Fibroblast of lung (primary cell): ENCODE measurements at regions not wholly inside any gene's neighbourhood (a gene's known extent, or its start where the extent isn't known, plus 50 kb on each side); places are given as distances from the start of the nearest gene placed in this dataset.

Experiments
- DNase-seq, 2 donors: peaks; one replicate each; pipeline versions ENCODE4 v3.0.0 to v3.0.0-alpha.2; 2010; ENCODE audit warnings: low read depth in 2 of 2
- H2AFZ ChIP-seq: 2 replicates; pipeline ENCODE4 v1.5.1; 2012; ENCODE audit warnings: low read length, control low read depth, inconsistent platforms
- H3K27ac ChIP-seq: 2 replicates; pipeline ENCODE4 v1.5.1; 2011; ENCODE audit warnings: low read length, control low read depth; ENCODE audit not compliant: insufficient read depth
- H3K27me3 ChIP-seq: 2 replicates; pipeline ENCODE4 v1.5.1; 2011; ENCODE audit warnings: mild to moderate bottlenecking, low read length; ENCODE audit not compliant: control insufficient read depth, insufficient read depth
- H3K36me3 ChIP-seq: 2 replicates; pipeline ENCODE4 v1.5.1; 2011; ENCODE audit warnings: low read length; ENCODE audit not compliant: control insufficient read depth, insufficient read depth
- H3K4me1 ChIP-seq: 2 replicates; pipeline ENCODE4 v1.5.1; 2011; ENCODE audit warnings: low read length; ENCODE audit not compliant: control insufficient read depth, insufficient read depth; ENCODE audit errors: extremely low read depth
- H3K4me2 ChIP-seq: 2 replicates; pipeline ENCODE4 v1.5.1; 2011; ENCODE audit warnings: low read length, control low read depth; ENCODE audit not compliant: insufficient read depth; ENCODE audit errors: extremely low read depth
- H3K4me3 ChIP-seq, 4 experiments: fragments of 200-600 bp in 1 of 4; sonication (generic) in 1 of 4; replicated peaks in 1 of 4; 2 replicates each; pipeline ENCODE4 v1.5.1; 2011 to 2016; ENCODE audit warnings: low read length in 4 of 4, low read depth in 3 of 4, mild to moderate bottlenecking in 3 of 4, control low read depth in 2 of 4, inconsistent platforms in 1 of 4, mixed read lengths in 1 of 4; ENCODE audit not compliant: insufficient read depth in 1 of 4; ENCODE audit errors: control extremely low read depth in 1 of 4
- H3K79me2 ChIP-seq: 2 replicates; pipeline ENCODE4 v1.5.1; 2012; ENCODE audit warnings: mild to moderate bottlenecking, low read length, inconsistent platforms; ENCODE audit not compliant: control insufficient read depth, insufficient read depth
- H3K9ac ChIP-seq: 2 replicates; pipeline ENCODE4 v1.5.1; 2011; ENCODE audit warnings: mild to moderate bottlenecking, low read length, control low read depth; ENCODE audit not compliant: insufficient read depth
- H3K9me3 ChIP-seq: 2 replicates; pipeline ENCODE4 v1.5.1; 2012; ENCODE audit warnings: low read depth, low read length; ENCODE audit not compliant: control insufficient read depth, insufficient read depth
- H4K20me1 ChIP-seq: 2 replicates; pipeline ENCODE4 v1.5.1; 2011; ENCODE audit warnings: low read length; ENCODE audit not compliant: control insufficient read depth, insufficient read depth; ENCODE audit errors: extremely low read depth
- EZH2 ChIP-seq: IDR thresholded peaks from 2 replicates; pipeline ENCODE4 v1.5.1; 2012; ENCODE audit warnings: low read length, control low read depth, mild to moderate bottlenecking; ENCODE audit errors: missing control alignments
- TF ChIP-seq, protein P1 (sequence below), 2 donors: IDR thresholded peaks in 1 of 2; conservative IDR thresholded peaks in 1 of 2; 1 replicate in 1 of 2; 2 replicates in 1 of 2; pipeline ENCODE4 v1.5.1; 2011 to 2012; ENCODE audit warnings: low read length in 2 of 2, control low read depth in 1 of 2, inconsistent platforms in 1 of 2, low read depth in 1 of 2, mild to moderate bottlenecking in 1 of 2

DNA sequence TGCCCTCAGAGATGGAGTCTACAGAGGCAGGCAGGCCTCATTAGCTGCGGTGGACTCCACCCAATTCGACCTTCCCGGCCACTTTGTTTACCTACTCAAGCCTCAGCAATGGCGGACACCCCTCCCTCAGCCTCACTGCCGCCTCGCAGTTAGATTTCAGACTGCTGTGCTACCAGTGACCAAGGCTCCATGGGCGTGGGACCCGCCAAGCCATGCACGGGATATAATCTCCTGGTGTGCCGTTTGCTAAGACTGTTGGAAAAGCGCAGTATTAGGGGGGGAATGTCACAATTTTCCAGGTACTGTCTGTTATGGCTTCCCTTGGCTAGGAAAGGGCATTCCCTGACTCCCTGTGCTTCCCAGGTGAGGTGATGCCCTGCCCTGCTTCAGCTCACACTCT lies 252.3 kb downstream of the ARL4A start:
- no peaks in the 10 kb centered on the region for H3K36me3 ChIP-seq
- H2AFZ ChIP-seq = no peak overlapping the region
- H3K27me3 ChIP-seq = no peaks in the 10 kb centered on the region
- H3K9ac ChIP-seq = no peak overlapping the region
- H4K20me1 ChIP-seq = no peaks in the 10 kb centered on the region
- H3K9me3 ChIP-seq = no peaks in the 10 kb centered on the region
- H3K4me2 ChIP-seq = no peak overlapping the region
- DNase-seq = no peak
- no peak overlapping the region for H3K4me3 ChIP-seq
- TF ChIP-seq, protein P1, sequence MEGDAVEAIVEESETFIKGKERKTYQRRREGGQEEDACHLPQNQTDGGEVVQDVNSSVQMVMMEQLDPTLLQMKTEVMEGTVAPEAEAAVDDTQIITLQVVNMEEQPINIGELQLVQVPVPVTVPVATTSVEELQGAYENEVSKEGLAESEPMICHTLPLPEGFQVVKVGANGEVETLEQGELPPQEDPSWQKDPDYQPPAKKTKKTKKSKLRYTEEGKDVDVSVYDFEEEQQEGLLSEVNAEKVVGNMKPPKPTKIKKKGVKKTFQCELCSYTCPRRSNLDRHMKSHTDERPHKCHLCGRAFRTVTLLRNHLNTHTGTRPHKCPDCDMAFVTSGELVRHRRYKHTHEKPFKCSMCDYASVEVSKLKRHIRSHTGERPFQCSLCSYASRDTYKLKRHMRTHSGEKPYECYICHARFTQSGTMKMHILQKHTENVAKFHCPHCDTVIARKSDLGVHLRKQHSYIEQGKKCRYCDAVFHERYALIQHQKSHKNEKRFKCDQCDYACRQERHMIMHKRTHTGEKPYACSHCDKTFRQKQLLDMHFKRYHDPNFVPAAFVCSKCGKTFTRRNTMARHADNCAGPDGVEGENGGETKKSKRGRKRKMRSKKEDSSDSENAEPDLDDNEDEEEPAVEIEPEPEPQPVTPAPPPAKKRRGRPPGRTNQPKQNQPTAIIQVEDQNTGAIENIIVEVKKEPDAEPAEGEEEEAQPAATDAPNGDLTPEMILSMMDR (conservative IDR thresholded peaks at IDR 0.05 in 1 of 2, IDR thresholded peaks at IDR 0.05 in 1 of 2; ENCODE audit: low read depth in 1 of 2, low read length in 2 of 2) = no peak
- no peak for TF ChIP-seq EZH2
- no peak overlapping the region for H3K27ac ChIP-seq
- H3K79me2 ChIP-seq = no peaks in the 10 kb centered on the region
- H3K4me1 ChIP-seq = no peaks in the 10 kb centered on the region

DNA sequence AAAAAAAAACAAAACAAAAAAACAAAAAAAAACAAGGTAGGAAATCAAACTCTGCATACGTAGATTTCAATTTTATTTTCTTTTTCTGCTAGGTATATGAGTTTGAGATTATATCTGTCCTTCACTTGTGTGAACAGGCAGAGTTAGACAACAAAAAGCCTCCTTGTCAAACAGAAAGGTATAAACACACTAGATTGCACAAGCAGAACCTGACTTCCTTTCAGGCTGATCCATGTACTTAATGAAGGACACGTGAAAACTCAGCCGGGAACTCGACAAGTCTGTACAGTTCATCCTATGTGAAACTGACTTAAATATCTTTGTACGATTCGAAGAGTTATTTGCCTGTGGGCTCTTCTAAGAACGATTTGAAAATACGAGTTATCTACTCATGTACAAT lies 254.1 kb downstream of the ARL4A start:
- TF ChIP-seq, protein P1 (conservative IDR thresholded peaks at IDR 0.05 in 1 of 2, IDR thresholded peaks at IDR 0.05 in 1 of 2; ENCODE audit: low read depth in 1 of 2, low read length in 2 of 2) = no peak
- TF ChIP-seq EZH2 = no peak
- no peak overlapping the region for H3K4me2 ChIP-seq
- H3K4me1 ChIP-seq = no peaks in the 10 kb centered on the region
- no peaks in the 10 kb centered on the region for H3K9me3 ChIP-seq
- no peak overlapping the region for H3K27ac ChIP-seq
- H3K36me3 ChIP-seq = no peaks in the 10 kb centered on the region
- no peaks in the 10 kb centered on the region for H3K79me2 ChIP-seq
- no peak overlapping the region for H2AFZ ChIP-seq
- no peak for DNase-seq
- no peaks in the 10 kb centered on the region for H3K27me3 ChIP-seq
- no peak overlapping the region for H3K4me3 ChIP-seq
- no peak overlapping the region for H3K9ac ChIP-seq
- no peaks in the 10 kb centered on the region for H4K20me1 ChIP-seq

DNA sequence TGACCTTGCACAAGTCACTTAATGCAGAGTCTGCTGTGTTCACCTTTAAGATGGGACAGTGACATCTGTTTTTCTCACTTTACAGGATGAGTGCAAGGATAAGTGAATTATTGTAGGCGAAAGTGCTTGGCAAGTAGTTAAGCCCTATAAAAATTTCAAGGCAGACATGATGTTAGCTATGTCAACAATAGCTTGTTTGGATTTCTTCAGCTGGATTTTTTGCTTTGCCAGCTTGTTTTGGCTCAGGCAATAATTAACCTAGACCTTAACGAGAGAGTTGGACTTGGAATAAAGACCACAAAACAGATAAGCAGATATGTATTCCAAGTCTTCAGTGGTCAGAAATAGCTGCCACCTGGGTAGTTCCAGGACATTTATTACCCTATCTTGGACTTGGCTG lies 255.2 kb downstream of the ARL4A start:
- peak; percentile 24 to 66 for DNase-seq
- Histone ChIP-seq H3K27me3 (no peaks in the 10 kb centered on the region), H3K79me2 (no peaks in the 10 kb centered on the region), H3K4me2 (no peak overlapping the region), H3K9me3 (no peaks in the 10 kb centered on the region), H3K4me1 (no peaks in the 10 kb centered on the region), H4K20me1 (no peaks in the 10 kb centered on the region), H3K4me3 (no peak overlapping the region), H3K27ac (no peak overlapping the region), H3K9ac (no peak overlapping the region), H3K36me3 (no peaks in the 10 kb centered on the region), H2AFZ (no peak overlapping the region)
- TF ChIP-seq, protein P1 (conservative IDR thresholded peaks at IDR 0.05 in 1 of 2, IDR thresholded peaks at IDR 0.05 in 1 of 2; ENCODE audit: low read depth in 1 of 2, low read length in 2 of 2) = no peak
- TF ChIP-seq EZH2 = no peak
